NB4 (cell line): ENCODE measurements at regions not wholly inside any gene's neighbourhood (a gene's known extent, or its start where the extent isn't known, plus 50 kb on each side); places are given as distances from the start of the nearest gene placed in this dataset.

Source experiments
- CTCF ChIP-seq: IDR thresholded peaks from one replicate; pipeline ENCODE4 v1.5.1; 2012; ENCODE audit warnings: low read depth, low read length
- MAX ChIP-seq: IDR thresholded peaks from 2 replicates; pipeline ENCODE4 v1.6.1; 2011; ENCODE audit warnings: low read depth, low read length
- POLR2A ChIP-seq: IDR thresholded peaks from 2 replicates; pipeline ENCODE4 v1.6.1; 2011; ENCODE audit warnings: mild to moderate bottlenecking; ENCODE audit not compliant: insufficient read length; ENCODE audit errors: extremely low read depth

DNA sequence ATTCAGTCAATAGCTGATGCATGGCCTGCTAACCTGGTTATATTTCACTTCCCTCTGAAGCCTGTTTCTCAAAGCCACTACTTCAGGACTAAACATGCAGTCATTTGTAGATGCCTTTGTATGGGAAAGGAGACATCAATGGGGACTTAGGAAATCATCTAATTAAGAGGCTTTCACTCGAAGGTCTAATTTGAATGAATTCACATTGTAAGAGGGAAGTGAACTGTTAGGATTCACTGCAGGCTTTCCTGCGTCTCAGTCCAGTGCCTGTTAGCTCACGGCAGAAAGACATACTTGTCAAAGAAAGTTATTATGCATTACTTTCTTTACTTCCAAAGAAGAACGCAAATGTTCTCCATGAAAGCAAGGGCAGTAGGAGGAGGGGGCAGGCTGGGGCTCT lies 50.6 kb upstream of the CDK20 start:
- no peak for TF ChIP-seq CTCF
- no peak for TF ChIP-seq POLR2A
- no peak for TF ChIP-seq MAX
